Panc1 (cell line): ENCODE measurements at regions not wholly inside any gene's neighbourhood (a gene's known extent, or its start where the extent isn't known, plus 50 kb on each side); places are given as distances from the start of the nearest gene placed in this dataset.

Experiments
- ATAC-seq: fragments of 200-7000 bp; cut with Tn5 transposase; 2 replicates; pipeline ENCODE4 v1.9.1; 2020; ENCODE audit warnings: mild to moderate bottlenecking, moderate library complexity
- BruUV-seq: library from RNA; stranded (reverse); fragments of 400-500 nt; replicated peaks from 2 replicates; lab custom pipeline; 2021; lab: Mats Ljungman, UMichigan
- CTCF ChIA-PET: fragments of 300-600 bp; sonication (Branson Sonifier 250); formaldehyde crosslinking; loops from one replicate; lab custom pipeline; 2022; ENCODE audit warnings: antibody characterized with exemption; lab: Charles Lee
- POLR2A ChIA-PET: fragments of 300-600 bp; sonication (Branson Sonifier 250); formaldehyde crosslinking; loops from one replicate; lab custom pipeline; 2022; ENCODE audit warnings: antibody characterized with exemption; lab: Charles Lee
- DNase-seq: peaks from one replicate; pipeline ENCODE4 v3.0.0-alpha.2; 2010; ENCODE audit warnings: low read depth, low spot score
- H3K27ac ChIP-seq: 2 replicates; pipeline ENCODE4 v1.5.1; 2011; ENCODE audit warnings: mild to moderate bottlenecking, low read length, inconsistent platforms
- H3K27me3 ChIP-seq: fragments of 200-500 bp; sonication (Bioruptor generic); 2 replicates; pipeline ENCODE4 v1.6.0; 2014; ENCODE audit warnings: low read length, inconsistent platforms; ENCODE audit not compliant: control insufficient read depth, insufficient read depth
- H3K36me3 ChIP-seq: fragments of 200-500 bp; sonication (Bioruptor generic); 2 replicates; pipeline ENCODE4 v1.5.1; 2014; ENCODE audit warnings: inconsistent platforms, mild to moderate bottlenecking, low read length, moderate library complexity; ENCODE audit not compliant: control insufficient read depth, insufficient read depth
- H3K4me1 ChIP-seq: 2 replicates; pipeline ENCODE4 v1.5.1; 2011; ENCODE audit warnings: inconsistent platforms, mild to moderate bottlenecking, low read length, moderate library complexity; ENCODE audit not compliant: control insufficient read depth, insufficient read depth
- H3K4me3 ChIP-seq, 2 experiments: 2 replicates each; pipeline ENCODE4 v1.5.1; 2011 to 2012; ENCODE audit warnings: low read depth in 2 of 2, low read length in 2 of 2, mild to moderate bottlenecking in 2 of 2, inconsistent platforms in 1 of 2, moderate library complexity in 1 of 2
- H3K9me3 ChIP-seq: fragments of 200-500 bp; sonication (Bioruptor generic); 2 replicates; pipeline ENCODE4 v1.5.1; 2014; ENCODE audit warnings: low read depth, mild to moderate bottlenecking, inconsistent platforms, low read length, moderate library complexity; ENCODE audit not compliant: control insufficient read depth, insufficient read depth
- CTCF ChIP-seq: fragments of 450-650 bp; IDR thresholded peaks from 2 replicates; pipeline ENCODE4 v1.5.1; 2017; ENCODE audit warnings: mild to moderate bottlenecking
- POLR2AphosphoS5 ChIP-seq: IDR thresholded peaks from 2 replicates; pipeline ENCODE4 v1.6.1; 2012; ENCODE audit warnings: mild to moderate bottlenecking, low read depth, low read length, moderate library complexity
- REST ChIP-seq, 2 experiments: IDR thresholded peaks; 2 replicates each; pipeline ENCODE4 v1.6.1; 2011 to 2012; ENCODE audit warnings: low read depth in 2 of 2, control low read depth in 1 of 2, low read length in 1 of 2, mild to moderate bottlenecking in 1 of 2, moderate library complexity in 1 of 2; ENCODE audit not compliant: insufficient read depth in 1 of 2
- SIN3A ChIP-seq: IDR thresholded peaks from 2 replicates; pipeline ENCODE4 v1.6.1; 2012; ENCODE audit warnings: low read depth, mild to moderate bottlenecking, low read length, moderate library complexity, borderline replicate concordance; ENCODE audit not compliant: insufficient read depth
- TCF7L2 ChIP-seq: IDR thresholded peaks from 2 replicates; pipeline ENCODE4 v1.6.1; 2011; ENCODE audit warnings: mild to moderate bottlenecking, low read depth, low read length, inconsistent platforms
- in situ Hi-C: cut with HindIII; loops from 2 replicates; pipeline ENCODE4 v1.10.0; 2016; ENCODE audit warnings: low sequenced_read_pairs, low pct_unique_long_range_greater_than_20kb
- intact Hi-C: fragments of 100-400 bp; cut with micrococcal nuclease; formaldehyde crosslinking; loops from one replicate; pipeline ENCODE4 v1.10.0; 2022; ENCODE audit not compliant: unreplicated experiment

GRCh38 chr7:53336105-53336668, 300.8 kb downstream of the POM121L12 start:
- POLR2A ChIA-PET: no interaction called here
- no peak for DNase-seq
- BruUV-seq: no TSS peak
- TF ChIP-seq SIN3A: no peak
- TF ChIP-seq CTCF: no peak
- no peak for TF ChIP-seq REST (IDR thresholded peaks at IDR 0.05; ENCODE audit: insufficient read depth in 1 of 2, low read depth in 2 of 2, low read length in 1 of 2)
- TF ChIP-seq POLR2AphosphoS5: no peak
- no peak for TF ChIP-seq TCF7L2
- CTCF ChIA-PET: no interaction called here
- Histone ChIP-seq H3K27me3 (no peaks in the 10 kb centered on the region), H3K4me3 (no peak overlapping the region), H3K36me3 (no peaks in the 10 kb centered on the region), H3K4me1 (no peaks in the 10 kb centered on the region), H3K9me3 (peaks cover 14% of the 10 kb centered on the region; the same call in 1 of the 2 replicates), H3K27ac (no peak overlapping the region)
- in situ Hi-C loops: no loop called here
- intact Hi-C loops: no loop called here
- no peak for ATAC-seq

- H3K4me3 ChIP-seq: no peak overlapping the region
- ATAC-seq (no peak), DNase-seq (no peak)
- no peak overlapping the region for H3K27ac ChIP-seq
- no TSS peak for BruUV-seq
- peaks cover 26% of the 10 kb centered on the region; the same call in 1 of the 2 replicates for H3K9me3 ChIP-seq
- intact Hi-C loops (no loop called here), in situ Hi-C loops (no loop called here)
- H3K36me3 ChIP-seq: no peaks in the 10 kb centered on the region
- no peaks in the 10 kb centered on the region for H3K4me1 ChIP-seq
- ChIA-PET CTCF (no interaction called here), POLR2A (no interaction called here)
- TF ChIP-seq TCF7L2: no peak
- TF ChIP-seq REST (IDR thresholded peaks at IDR 0.05; ENCODE audit: insufficient read depth in 1 of 2, low read depth in 2 of 2, low read length in 1 of 2): no peak
- no peak for TF ChIP-seq CTCF
- TF ChIP-seq POLR2AphosphoS5: no peak
- no peak for TF ChIP-seq SIN3A
- H3K27me3 ChIP-seq: no peaks in the 10 kb centered on the region
These were observed 304.8 kb downstream of the POM121L12 start for GRCh38 chr7:53340220-53340619.
